ENCODE measurements at regions not wholly inside any gene's neighbourhood (a gene's known extent, or its start where the extent isn't known, plus 50 kb on each side); places are given as distances from the start of the nearest gene placed in this dataset.

GRCh38 chr9:119441338-119441737 is 72.1 kb upstream of the BRINP1 start:
- DNase-seq: no peak

GRCh38 chr9:119436261-119436660 is 67.0 kb upstream of the BRINP1 start:
- DNase-seq: no peak

- DNase-seq: no peak
Observed at GRCh38 chr9:119435076-119435475, 65.8 kb upstream of the BRINP1 start.

- DNase-seq: no peak
Observed at GRCh38 chr9:119432428-119432827, 63.2 kb upstream of the BRINP1 start.

- DNase-seq: no peak
Observed at GRCh38 chr9:119429302-119429701, 60.1 kb upstream of the BRINP1 start.

- DNase-seq: no peak
Observed at GRCh38 chr9:119420231-119420630, 51.0 kb upstream of the BRINP1 start.

All from bone marrow (tissue), 2 donors.